ENCODE measurements at regions not wholly inside any gene's neighbourhood (a gene's known extent, or its start where the extent isn't known, plus 50 kb on each side); places are given as distances from the start of the nearest gene placed in this dataset.

- no peak for TF ChIP-seq CTCF (IDR thresholded peaks at IDR 0.05)
- TF ChIP-seq POLR2A (IDR thresholded peaks at IDR 0.05): no peak
Observed at GRCh38 chr7:125399408-125399807, 469.8 kb upstream of the POT1 start.

All from thyroid gland (tissue), 4 donors.